IMR-90 (cell line): ENCODE measurements at regions not wholly inside any gene's neighbourhood (a gene's known extent, or its start where the extent isn't known, plus 50 kb on each side); places are given as distances from the start of the nearest gene placed in this dataset.
"Not testable (repeated sequence)": the region's sequence is repeated elsewhere in the genome, so short reads cannot be mapped to it uniquely, and the experiment has no call there.

Source experiments
- ATAC-seq: fragments of 200-7000 bp; cut with Tn5 transposase; 2 replicates; pipeline ENCODE4 v1.9.1; 2020; ENCODE audit warnings: low read depth, mild to moderate bottlenecking, moderate library complexity
- BruUV-seq: library from RNA; stranded (reverse); fragments of 400-500 nt; replicated peaks from 2 replicates; lab custom pipeline; 2021; lab: Mats Ljungman, UMichigan
- CTCF ChIA-PET: fragments of 300-600 bp; formaldehyde crosslinking; extraction: SDS; loops from one replicate; lab custom pipeline; 2021; ENCODE audit warnings: antibody characterized with exemption; lab: Yijun Ruan, JAX
- POLR2A ChIA-PET: fragments of 300-600 bp; sonication (Branson Sonifier 250); formaldehyde crosslinking; loops from one replicate; lab custom pipeline; 2022; ENCODE audit warnings: antibody characterized with exemption; ENCODE audit not compliant: unreplicated experiment; lab: Charles Lee
- DNase-seq: peaks from one replicate; pipeline ENCODE4 v3.0.0; 2013
- H2AFZ ChIP-seq: replicated peaks from 2 replicates; pipeline ENCODE3; 2013; ENCODE audit warnings: low read length, mild to moderate bottlenecking; ENCODE audit not compliant: poor library complexity
- H2AK5ac ChIP-seq: 2 replicates; pipeline ENCODE4 v1.6.1; 2013; ENCODE audit warnings: low read depth, low read length, inconsistent platforms
- H2AK9ac ChIP-seq: replicated peaks from 2 replicates; pipeline ENCODE3; 2013; ENCODE audit warnings: mild to moderate bottlenecking, low read depth, low read length, moderate library complexity; ENCODE audit not compliant: poor library complexity
- H2BK120ac ChIP-seq: 2 replicates; pipeline ENCODE4 v1.6.1; 2013; ENCODE audit warnings: low read depth, low read length, inconsistent platforms
- H2BK15ac ChIP-seq: 3 replicates; pipeline ENCODE4 v1.6.1; 2013; ENCODE audit warnings: low read depth, low read length, inconsistent platforms
- H2BK20ac ChIP-seq: 2 replicates; pipeline ENCODE4 v1.6.1; 2013; ENCODE audit warnings: low read depth, mild to moderate bottlenecking, inconsistent platforms, low read length, moderate library complexity
- H2BK5ac ChIP-seq: 2 replicates; pipeline ENCODE4 v1.6.1; 2013; ENCODE audit warnings: mild to moderate bottlenecking, low read depth, low read length, inconsistent platforms; ENCODE audit not compliant: poor library complexity, severe bottlenecking
- H3K14ac ChIP-seq: replicated peaks from 2 replicates; pipeline ENCODE4 v1.6.1; 2013; ENCODE audit warnings: low read depth, low read length, inconsistent platforms
- H3K18ac ChIP-seq: 2 replicates; pipeline ENCODE4 v1.6.1; 2013; ENCODE audit warnings: low read depth, low read length, control low read depth
- H3K23ac ChIP-seq: 2 replicates; pipeline ENCODE4 v1.6.1; 2013; ENCODE audit warnings: low read depth, low read length, inconsistent platforms
- H3K27ac ChIP-seq: 2 replicates; pipeline ENCODE4 v1.5.1; 2013; ENCODE audit warnings: mild to moderate bottlenecking, control low read depth, low read length; ENCODE audit not compliant: insufficient read depth
- H3K27me3 ChIP-seq: 2 replicates; pipeline ENCODE4 v1.6.1; 2013; ENCODE audit warnings: low read length; ENCODE audit not compliant: control insufficient read depth, insufficient read depth
- H3K36me3 ChIP-seq: 2 replicates; pipeline ENCODE4 v1.6.1; 2013; ENCODE audit warnings: low read length, mixed read lengths; ENCODE audit not compliant: control insufficient read depth, insufficient read depth
- H3K4ac ChIP-seq: 2 replicates; pipeline ENCODE4 v1.6.1; 2013; ENCODE audit warnings: low read depth, low read length, inconsistent platforms
- H3K4me1 ChIP-seq: 2 replicates; pipeline ENCODE4 v1.6.1; 2013; ENCODE audit warnings: low read length, mixed read lengths; ENCODE audit not compliant: control insufficient read depth, insufficient read depth
- H3K4me2 ChIP-seq: 2 replicates; pipeline ENCODE4 v1.6.1; 2013; ENCODE audit warnings: low read depth, mild to moderate bottlenecking, control low read depth, low read length, moderate library complexity
- H3K4me3 ChIP-seq: 2 replicates; pipeline ENCODE4 v1.5.1; 2013; ENCODE audit warnings: low read depth, mild to moderate bottlenecking, control low read depth, low read length, moderate library complexity; ENCODE audit not compliant: insufficient read depth
- H3K56ac ChIP-seq: 2 replicates; pipeline ENCODE4 v1.6.1; 2013; ENCODE audit warnings: low read length, inconsistent platforms; ENCODE audit not compliant: insufficient read depth; ENCODE audit errors: extremely low read depth
- H3K79me1 ChIP-seq, 2 experiments: 2 replicates each; pipeline ENCODE4 v1.6.1; 2013; ENCODE audit warnings: low read length in 2 of 2, inconsistent platforms in 1 of 2, low read depth in 1 of 2
- H3K9ac ChIP-seq: 2 replicates; pipeline ENCODE4 v1.6.1; 2013; ENCODE audit warnings: low read depth, low read length, control low read depth
- H3K9me1 ChIP-seq: 2 replicates; pipeline ENCODE4 v1.6.1; 2013; ENCODE audit warnings: low read length, inconsistent platforms; ENCODE audit not compliant: insufficient read depth
- H3K9me3 ChIP-seq: 2 replicates; pipeline ENCODE4 v1.6.1; 2013; ENCODE audit warnings: low read length; ENCODE audit not compliant: control insufficient read depth, insufficient read depth
- H4K20me1 ChIP-seq: 2 replicates; pipeline ENCODE4 v1.6.1; 2013; ENCODE audit warnings: low read length, inconsistent platforms; ENCODE audit not compliant: insufficient read depth
- H4K5ac ChIP-seq: 2 replicates; pipeline ENCODE4 v1.6.1; 2013; ENCODE audit warnings: mild to moderate bottlenecking, low read depth, low read length, control low read depth
- H4K8ac ChIP-seq, 2 experiments: 2 replicates each; pipeline ENCODE4 v1.6.1; 2013; ENCODE audit warnings: low read depth in 2 of 2, low read length in 2 of 2, control low read depth in 1 of 2, inconsistent platforms in 1 of 2
- H4K91ac ChIP-seq: 2 replicates; pipeline ENCODE4 v1.6.1; 2013; ENCODE audit warnings: low read depth, low read length, inconsistent platforms; ENCODE audit not compliant: insufficient read depth
- BHLHE40 ChIP-seq: fragments of 150-350 bp; IDR thresholded peaks from 2 replicates; pipeline ENCODE4 v1.6.1; 2016; ENCODE audit warnings: mild to moderate bottlenecking, low read depth, low read length
- CHD1 ChIP-seq: IDR thresholded peaks from 2 replicates; pipeline ENCODE4 v1.6.1; 2012; ENCODE audit warnings: low read depth, low read length, improper control_type of control experiment
- FOS ChIP-seq: fragments of 150-350 bp; IDR thresholded peaks from 2 replicates; pipeline ENCODE4 v1.6.1; 2016; ENCODE audit warnings: low read depth, low read length
- NFE2L2 ChIP-seq: fragments of 150-350 bp; IDR thresholded peaks from 2 replicates; pipeline ENCODE4 v1.6.1; 2016; ENCODE audit warnings: low read depth, mild to moderate bottlenecking, low read length
- POLR2A ChIP-seq: IDR thresholded peaks from 2 replicates; pipeline ENCODE4 v1.6.1; 2012; ENCODE audit warnings: mild to moderate bottlenecking, low read depth, low read length
- RCOR1 ChIP-seq: IDR thresholded peaks from 2 replicates; pipeline ENCODE4 v1.6.1; 2012; ENCODE audit warnings: mild to moderate bottlenecking, low read length, improper control_type of control experiment; ENCODE audit not compliant: insufficient replicate concordance
- RFX5 ChIP-seq: IDR thresholded peaks from 2 replicates; pipeline ENCODE4 v1.8.0; 2012; ENCODE audit warnings: low read depth, mild to moderate bottlenecking, low read length, moderate library complexity
- SMC3 ChIP-seq: fragments of 150-350 bp; IDR thresholded peaks from 2 replicates; pipeline ENCODE4 v1.6.1; 2016; ENCODE audit warnings: low read depth, mild to moderate bottlenecking, antibody characterized with exemption, low read length, moderate library complexity
- WGBS, 2 experiments: methylation state at CpG; one replicate each; pipeline versions ENCODE4 v1.1.5 to v1.1.7; 2013; ENCODE audit warnings: missing lambda C conversion rate in 2 of 2; ENCODE audit not compliant: insufficient read length in 1 of 2; ENCODE audit errors: extremely low coverage in 2 of 2; 5-methylcytosine and 5-hydroxymethylcytosine counted together
- dilution Hi-C: fragments of 300-500 bp; cut with HindIII; formaldehyde crosslinking; loops from one replicate; pipeline ENCODE4 v1.14.3; 2018; ENCODE audit warnings: low sequenced_read_pairs; ENCODE audit not compliant: unreplicated experiment
- in situ Hi-C: fragments of 300-500 bp; cut with MboI; formaldehyde crosslinking; loops from 3 replicates; pipeline ENCODE4 v1.14.3; 2019; ENCODE audit warnings: low sequenced_read_pairs, inconsistent platforms, mixed read lengths
- intact Hi-C: fragments of 100-400 bp; cut with micrococcal nuclease; formaldehyde crosslinking; loops from 2 replicates; pipeline ENCODE4 v1.10.0; 2022

DNA sequence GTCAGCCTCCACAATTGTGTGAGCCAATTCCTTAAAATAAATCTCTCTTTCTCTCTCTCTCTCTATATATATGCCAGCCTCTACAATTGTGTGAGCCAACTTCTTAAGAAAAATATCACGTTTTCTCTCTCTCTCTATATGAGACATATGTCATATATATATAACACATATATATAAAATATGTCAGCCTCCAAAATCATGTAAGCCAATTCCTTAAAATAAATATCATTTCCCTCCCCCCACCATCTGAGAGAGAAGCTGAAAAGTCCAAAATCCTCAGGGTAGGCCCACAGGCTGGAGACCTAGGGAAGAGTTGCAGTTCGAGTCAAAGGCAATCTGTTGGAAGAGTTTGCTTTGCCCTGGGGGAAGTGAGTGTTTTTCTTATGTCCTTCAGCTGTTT lies 158.1 kb upstream of the RPS23 start:
- Histone ChIP-seq H3K23ac (no peak overlapping the region), H3K4me1 (0 out of 2 replicates have a peak, but pooled peaks cover 2% of the 10 kb centered on the region), H2BK120ac (no peak overlapping the region), H4K91ac (no peak overlapping the region), H2BK5ac (no peak overlapping the region), H2BK15ac (no peak overlapping the region), H3K4me2 (no peak overlapping the region), H3K9me1 (no peaks in the 10 kb centered on the region), H3K4ac (no peak overlapping the region), H3K79me1 (no peaks in the 10 kb centered on the region), H3K9me3 (no peaks in the 10 kb centered on the region), H4K5ac (no peak overlapping the region), H3K36me3 (no peaks in the 10 kb centered on the region), H3K9ac (no peak overlapping the region), H3K18ac (no peak overlapping the region), H3K27ac (no peak overlapping the region), H2BK20ac (no peak overlapping the region), H2AK9ac (no peak overlapping the region), H3K27me3 (no peaks in the 10 kb centered on the region), H3K14ac (no peak overlapping the region), H2AFZ (no peak overlapping the region), H3K56ac (no peak overlapping the region), H3K4me3 (no peak overlapping the region), H2AK5ac (no peak overlapping the region), H4K20me1 (no peaks in the 10 kb centered on the region), H4K8ac (no peak overlapping the region)
- ChIA-PET POLR2A (no interaction called here), CTCF (no interaction called here)
- DNase-seq, result no peak
- in situ Hi-C loops (no loop called here), intact Hi-C loops (no loop called here), dilution Hi-C loops (no loop called here)
- no peak for ATAC-seq
- no TSS peak for BruUV-seq
- TF ChIP-seq NFE2L2 (no peak), RFX5 (no peak), SMC3 (no peak), BHLHE40 (no peak), RCOR1 (no peak), FOS (no peak), CHD1 (no peak), POLR2A (no peak)
- no CpG with 5 or more reads among the region's 2 CpGs for WGBS, 2 experiments

DNA sequence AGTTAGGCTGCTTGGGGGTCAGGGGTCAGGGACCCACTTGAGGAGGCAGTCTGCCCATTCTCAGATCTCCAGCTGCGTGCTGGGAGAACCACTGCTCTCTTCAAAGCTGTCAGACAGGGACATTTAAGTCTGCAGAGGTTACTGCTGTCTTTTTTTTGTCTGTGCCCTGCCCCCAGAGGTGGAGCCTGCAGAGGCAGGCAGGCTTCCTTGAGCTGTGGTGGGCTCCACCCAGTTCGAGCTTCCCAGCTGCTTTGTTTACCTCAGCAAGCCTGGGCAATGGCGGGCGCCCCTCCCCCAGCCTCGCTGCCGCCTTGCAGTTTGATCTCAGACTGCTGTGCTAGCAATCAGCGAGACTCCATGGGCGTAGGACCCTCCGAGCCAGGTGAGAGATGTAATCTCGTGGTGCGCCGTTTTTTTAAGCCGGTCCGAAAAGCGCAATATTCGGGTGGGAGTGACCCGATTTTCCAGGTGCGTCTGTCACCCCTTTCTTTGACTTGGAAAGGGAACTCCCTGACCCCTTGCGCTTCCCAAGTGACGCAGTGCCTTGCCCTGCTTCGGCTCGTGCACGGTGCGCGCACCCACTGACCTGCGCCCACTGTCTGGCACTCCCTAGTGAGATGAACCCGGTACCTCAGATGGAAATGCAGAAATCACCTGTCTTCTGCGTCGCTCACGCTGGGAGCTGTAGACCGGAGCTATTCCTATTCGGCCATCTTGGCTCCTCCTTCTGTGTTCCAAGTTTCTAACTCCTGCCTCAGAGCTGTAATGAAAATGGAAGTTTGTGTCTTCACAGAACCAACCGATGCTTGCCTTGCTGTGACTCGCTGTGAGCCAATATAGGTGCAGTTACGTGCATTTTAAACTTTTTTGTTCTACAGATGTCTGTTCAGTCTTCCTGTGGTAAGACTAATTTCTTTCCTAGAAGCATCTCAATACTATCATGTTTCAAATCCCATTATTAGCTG lies 156.8 kb upstream of the RPS23 start:
- H3K9me3 ChIP-seq, H2BK5ac ChIP-seq, H3K4me2 ChIP-seq, H2AK5ac ChIP-seq, intact Hi-C loops, H3K4me3 ChIP-seq, DNase-seq, H2BK20ac ChIP-seq, H2AFZ ChIP-seq, H4K91ac ChIP-seq, H3K79me1 ChIP-seq, H3K4me1 ChIP-seq, H3K36me3 ChIP-seq, dilution Hi-C loops, H3K27ac ChIP-seq, H4K20me1 ChIP-seq, H2AK9ac ChIP-seq, H4K8ac ChIP-seq, H3K9ac ChIP-seq, H4K5ac ChIP-seq, H3K14ac ChIP-seq, H3K23ac ChIP-seq, H3K18ac ChIP-seq, H3K4ac ChIP-seq, POLR2A ChIA-PET, ATAC-seq, H3K56ac ChIP-seq, H3K9me1 ChIP-seq, H3K27me3 ChIP-seq, BruUV-seq, H2BK120ac ChIP-seq, H2BK15ac ChIP-seq, in situ Hi-C loops: not testable (repeated sequence)
- WGBS, 2 experiments, result 100% methylated on average over 3 of the region's 35 CpGs; no CpG with 5 or more reads in 1 of the 2 experiments
- CTCF ChIA-PET, result interaction anchor here (0.7 kb wide), 1 partner anchor 272 kb away, joined by 3 read pairs; no protein-coding TSS in a partner anchor
